CD4-positive, alpha-beta T cell (primary cell): ENCODE measurements at regions not wholly inside any gene's neighbourhood (a gene's known extent, or its start where the extent isn't known, plus 50 kb on each side); places are given as distances from the start of the nearest gene placed in this dataset.

Experiments used
- ATAC-seq: fragments of 200-7000 bp; cut with Tn5 transposase; one replicate; pipeline ENCODE4 v1.10.0; 2022; ENCODE audit warnings: mild to moderate bottlenecking; ENCODE audit not compliant: poor library complexity
- CTCF ChIA-PET: fragments of 350-600 bp; sonication (Branson Sonifier 250); formaldehyde crosslinking; loops from one replicate; lab custom pipeline; 2021; ENCODE audit warnings: antibody characterized with exemption, inconsistent platforms; lab: Charles Lee
- POLR2A ChIA-PET: fragments of 350-600 bp; sonication (Branson Sonifier 250); formaldehyde crosslinking; loops from one replicate; lab custom pipeline; 2021; ENCODE audit warnings: antibody characterized with exemption, inconsistent platforms; lab: Charles Lee
- DNase-seq, 14 experiments: peaks; one replicate each; pipeline ENCODE4 v3.0.0-alpha.2; 2013 to 2020; ENCODE audit warnings: mixed read lengths in 2 of 14
- H3K27ac ChIP-seq, 2 donors: one replicate each; pipeline versions ENCODE4 v1.5.1 to v1.7.0; 2013; ENCODE audit warnings: low read length in 2 of 2, low read depth in 1 of 2, mild to moderate bottlenecking in 1 of 2
- H3K27me3 ChIP-seq, 2 experiments: 1 replicate in 1 of 2; 2 replicates in 1 of 2; pipeline versions ENCODE4 v1.6.1 to v1.7.0; 2013; ENCODE audit warnings: low read length in 2 of 2, control low read depth in 1 of 2, mild to moderate bottlenecking in 1 of 2, moderate library complexity in 1 of 2; ENCODE audit not compliant: insufficient read depth in 2 of 2, control insufficient read depth in 1 of 2
- H3K36me3 ChIP-seq: one replicate; pipeline ENCODE4 v1.6.1; 2013; ENCODE audit warnings: low read length, control low read depth; ENCODE audit not compliant: insufficient read depth
- H3K4me1 ChIP-seq: one replicate; pipeline ENCODE4 v1.6.1; 2013; ENCODE audit warnings: low read length, control low read depth; ENCODE audit not compliant: insufficient read depth
- H3K4me3 ChIP-seq: one replicate; pipeline ENCODE4 v1.5.1; 2013; ENCODE audit warnings: mild to moderate bottlenecking, low read length, moderate library complexity
- H3K9me3 ChIP-seq, 2 experiments: 1 replicate in 1 of 2; 2 replicates in 1 of 2; pipeline versions ENCODE4 v1.6.1 to v1.7.0; 2013; ENCODE audit warnings: low read length in 2 of 2, mild to moderate bottlenecking in 2 of 2, control low read depth in 1 of 2, moderate library complexity in 1 of 2; ENCODE audit not compliant: control insufficient read depth in 1 of 2, insufficient read depth in 1 of 2
- H3K27ac Mint-ChIP-seq: one replicate; pipeline ENCODE4 v1.8.0; 2020; ENCODE audit warnings: mixed read lengths
- H3K27me3 Mint-ChIP-seq: one replicate; pipeline ENCODE4 v1.8.0; 2021; ENCODE audit warnings: mixed read lengths
- H3K36me3 Mint-ChIP-seq: one replicate; pipeline ENCODE4 v1.8.0; 2021; ENCODE audit warnings: low read depth, mixed read lengths
- H3K4me1 Mint-ChIP-seq: one replicate; pipeline ENCODE4 v1.8.0; 2021; ENCODE audit warnings: low read depth, mixed read lengths
- H3K4me3 Mint-ChIP-seq: one replicate; pipeline ENCODE4 v1.8.0; 2020; ENCODE audit warnings: mild to moderate bottlenecking, mixed read lengths
- H3K9me3 Mint-ChIP-seq: one replicate; pipeline ENCODE4 v1.8.0; 2020; ENCODE audit warnings: mixed read lengths
- intact Hi-C, 2 experiments: fragments of 100-400 bp; cut with DNase I in 1 of 2; cut with micrococcal nuclease in 1 of 2; formaldehyde crosslinking; loops; one replicate each; pipeline versions ENCODE4 v1.15.1 to v1.9.0; 2023 to 2025; cut with DNase I, micrococcal nuclease
- TF ChIP-seq, protein P1 (sequence below): fragments of 200-600 bp; IDR thresholded peaks from one replicate; pipeline ENCODE4 v1.8.0; 2022; ENCODE audit warnings: antibody characterized with exemption, mild to moderate bottlenecking

DNA sequence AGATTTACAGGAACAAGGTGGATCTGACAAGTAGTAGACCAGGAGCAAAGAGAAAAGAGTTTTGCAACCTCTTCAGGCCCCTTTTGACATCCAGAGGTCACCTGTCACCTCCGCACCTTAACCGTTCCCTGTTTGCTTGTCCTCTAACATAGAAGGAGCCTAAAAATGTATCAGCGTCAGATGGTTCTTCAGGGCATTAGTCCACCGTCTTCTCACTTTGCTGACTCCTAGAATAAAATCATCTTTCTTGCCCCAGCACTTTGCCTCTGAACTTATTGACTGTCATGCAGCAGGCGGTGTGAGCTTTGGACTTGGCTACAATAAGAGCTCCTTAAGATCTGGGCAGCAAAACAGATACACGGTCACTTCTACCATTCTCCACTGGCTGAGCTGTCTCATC lies 339.7 kb upstream of the B3GAT1 start:
- Histone ChIP-seq H3K4me3 (no peak overlapping the region), H3K9me3 (peaks cover 0 to 4% of the 10 kb centered on the region in 2 experiments), H3K27ac (no peak overlapping the region), H3K4me1 (no peaks in the 10 kb centered on the region), H3K27me3 (peaks cover 0 to 2% of the 10 kb centered on the region in 2 experiments), H3K36me3 (no peaks in the 10 kb centered on the region)
- ATAC-seq, result no peak
- TF ChIP-seq, protein P1, sequence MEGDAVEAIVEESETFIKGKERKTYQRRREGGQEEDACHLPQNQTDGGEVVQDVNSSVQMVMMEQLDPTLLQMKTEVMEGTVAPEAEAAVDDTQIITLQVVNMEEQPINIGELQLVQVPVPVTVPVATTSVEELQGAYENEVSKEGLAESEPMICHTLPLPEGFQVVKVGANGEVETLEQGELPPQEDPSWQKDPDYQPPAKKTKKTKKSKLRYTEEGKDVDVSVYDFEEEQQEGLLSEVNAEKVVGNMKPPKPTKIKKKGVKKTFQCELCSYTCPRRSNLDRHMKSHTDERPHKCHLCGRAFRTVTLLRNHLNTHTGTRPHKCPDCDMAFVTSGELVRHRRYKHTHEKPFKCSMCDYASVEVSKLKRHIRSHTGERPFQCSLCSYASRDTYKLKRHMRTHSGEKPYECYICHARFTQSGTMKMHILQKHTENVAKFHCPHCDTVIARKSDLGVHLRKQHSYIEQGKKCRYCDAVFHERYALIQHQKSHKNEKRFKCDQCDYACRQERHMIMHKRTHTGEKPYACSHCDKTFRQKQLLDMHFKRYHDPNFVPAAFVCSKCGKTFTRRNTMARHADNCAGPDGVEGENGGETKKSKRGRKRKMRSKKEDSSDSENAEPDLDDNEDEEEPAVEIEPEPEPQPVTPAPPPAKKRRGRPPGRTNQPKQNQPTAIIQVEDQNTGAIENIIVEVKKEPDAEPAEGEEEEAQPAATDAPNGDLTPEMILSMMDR, result no peak
- Mint-ChIP-seq H3K27ac (no peak overlapping the region), H3K4me3 (no peak overlapping the region), H3K4me1 (no peaks in the 10 kb centered on the region), H3K9me3 (peaks cover 4% of the 10 kb centered on the region), H3K36me3 (no peaks in the 10 kb centered on the region), H3K27me3 (peaks cover 56% of the 10 kb centered on the region)
- POLR2A ChIA-PET, result no interaction called here
- DNase-seq, result peak in 1 of 14 experiments; percentile 11
- CTCF ChIA-PET, result no interaction called here
- intact Hi-C loops, result no loop called here

DNA sequence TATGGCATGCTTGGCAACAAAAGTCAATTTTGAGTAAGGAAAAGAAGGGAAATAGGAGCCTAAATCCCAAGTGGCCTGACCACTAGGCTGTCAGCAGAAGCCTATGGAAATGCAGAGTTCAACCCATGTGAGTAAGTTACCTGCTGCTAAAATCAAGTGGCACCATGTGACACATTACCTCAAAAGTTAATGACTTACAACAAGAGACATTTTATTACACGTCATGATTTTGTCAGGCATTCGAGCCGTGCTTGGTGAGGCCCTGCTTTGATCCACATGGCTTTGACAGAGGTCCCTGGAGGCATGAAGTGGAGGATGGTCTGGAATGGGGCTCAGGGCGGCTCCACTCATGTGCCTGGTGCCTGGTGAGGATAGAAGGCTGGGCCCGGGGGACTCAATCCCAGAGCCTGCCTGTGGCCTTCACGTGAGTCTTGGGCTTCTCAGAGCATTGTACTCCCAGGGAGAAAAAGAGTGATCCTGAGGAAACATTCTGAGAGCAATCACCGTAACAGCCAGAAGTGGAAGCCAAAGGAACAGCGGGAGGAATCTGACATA lies 339.1 kb upstream of the B3GAT1 start:
- no peaks in the 10 kb centered on the region for H3K4me1 ChIP-seq
- no peaks in the 10 kb centered on the region for H3K4me1 Mint-ChIP-seq
- H3K9me3 Mint-ChIP-seq, result peaks cover 4% of the 10 kb centered on the region
- ChIA-PET POLR2A (no interaction called here), CTCF (no interaction called here)
- peaks cover 0 to 2% of the 10 kb centered on the region in 2 experiments for H3K27me3 ChIP-seq
- no peaks in the 10 kb centered on the region for H3K36me3 ChIP-seq
- no peak overlapping the region for H3K4me3 Mint-ChIP-seq
- peaks cover 56% of the 10 kb centered on the region for H3K27me3 Mint-ChIP-seq
- no peak overlapping the region for H3K27ac Mint-ChIP-seq
- DNase-seq (peak in 1 of 14 experiments; percentile 14), ATAC-seq (no peak)
- intact Hi-C loops, result no loop called here
- no peaks in the 10 kb centered on the region for H3K36me3 Mint-ChIP-seq
- H3K4me3 ChIP-seq, result no peak overlapping the region
- no peak overlapping the region for H3K27ac ChIP-seq
- peaks cover 0 to 4% of the 10 kb centered on the region in 2 experiments for H3K9me3 ChIP-seq
- TF ChIP-seq, protein P1, result no peak

DNA sequence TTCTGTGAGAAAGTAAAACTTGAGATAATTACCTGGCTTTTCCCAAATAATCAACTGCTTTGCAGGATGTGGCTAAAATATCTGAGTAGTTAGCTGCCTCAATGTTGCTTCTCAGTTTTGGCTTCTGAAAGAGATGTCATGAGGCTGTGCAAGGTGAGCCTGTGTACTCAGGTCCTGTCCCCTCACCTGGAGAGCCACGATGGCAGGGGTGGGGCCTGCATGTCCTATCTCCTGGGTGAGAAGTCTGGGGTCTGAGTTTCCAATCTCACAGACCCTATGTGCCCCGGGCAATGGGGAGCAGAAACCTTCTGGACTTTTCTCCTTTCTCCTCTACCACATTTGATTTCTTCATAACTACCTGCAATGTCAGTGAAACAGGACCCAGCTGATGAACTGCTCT lies 338.6 kb upstream of the B3GAT1 start:
- H3K36me3 Mint-ChIP-seq, result no peaks in the 10 kb centered on the region

More for the DNA sequence above, 338.6 kb upstream of the B3GAT1 start:
- Histone ChIP-seq H3K36me3 (no peaks in the 10 kb centered on the region), H3K4me1 (no peaks in the 10 kb centered on the region), H3K27ac (no peak overlapping the region), H3K4me3 (no peak overlapping the region), H3K9me3 (peaks cover 0 to 4% of the 10 kb centered on the region in 2 experiments), H3K27me3 (peaks cover 0 to 2% of the 10 kb centered on the region in 2 experiments)
- Mint-ChIP-seq H3K4me1 (no peaks in the 10 kb centered on the region), H3K27me3 (peaks cover 59% of the 10 kb centered on the region), H3K4me3 (no peak overlapping the region), H3K27ac (no peak overlapping the region), H3K9me3 (peaks cover 4% of the 10 kb centered on the region)
- DNase-seq (peak in 1 of 14 experiments; percentile 11), ATAC-seq (no peak)
- TF ChIP-seq, protein P1, result no peak
- ChIA-PET CTCF (no interaction called here), POLR2A (no interaction called here)
- intact Hi-C loops, result no loop called here
